NCI-H187 treated with DMSO at 0.1 percent for 48 hours (cell line): ENCODE measurements at regions not wholly inside any gene's neighbourhood (a gene's known extent, or its start where the extent isn't known, plus 50 kb on each side); places are given as distances from the start of the nearest gene placed in this dataset.

Experiments
- DNase-seq: peaks from one replicate; lab custom pipeline; 2025; lab: John Stamatoyannopoulos, UW

DNA sequence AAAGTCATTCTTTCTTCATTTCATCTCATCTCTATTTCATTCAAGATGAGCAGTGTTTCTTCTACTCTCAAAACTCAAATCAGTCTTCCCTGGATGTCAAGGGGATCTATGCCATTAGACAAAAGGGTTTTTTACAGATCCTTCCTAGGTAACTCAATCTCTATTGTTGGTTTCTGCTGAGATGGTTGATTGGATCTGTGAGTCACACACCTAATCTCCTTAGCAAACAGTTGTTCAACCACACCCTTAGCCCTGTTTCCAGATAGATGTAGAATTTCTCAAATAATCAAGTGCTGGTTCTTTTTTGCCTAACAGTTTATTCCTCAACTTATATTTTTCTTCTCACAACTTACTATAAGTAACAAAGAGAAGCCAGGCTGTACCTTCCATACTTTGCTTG lies 200.5 kb downstream of the KDR start:
- DNase-seq, result no peak

DNA sequence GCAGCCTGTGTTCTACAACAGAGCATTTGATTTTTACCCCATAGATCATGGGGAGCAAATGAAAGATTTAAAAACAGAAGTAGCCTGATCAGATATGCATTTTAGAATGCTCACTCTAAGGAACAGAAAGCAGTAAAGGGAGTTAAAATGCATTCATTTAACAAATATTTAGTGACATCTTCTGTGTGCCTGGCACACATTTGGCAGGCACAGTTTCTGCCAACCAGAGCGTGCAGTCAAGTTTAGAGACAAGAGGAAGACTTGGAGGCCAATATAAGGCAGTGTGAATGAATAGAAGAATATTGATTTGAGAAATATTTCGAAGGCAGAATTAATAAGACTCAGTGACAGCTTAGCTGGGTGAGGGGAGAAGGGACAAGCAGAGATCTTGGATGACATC lies 210.1 kb downstream of the KDR start:
- DNase-seq, result no peak

DNA sequence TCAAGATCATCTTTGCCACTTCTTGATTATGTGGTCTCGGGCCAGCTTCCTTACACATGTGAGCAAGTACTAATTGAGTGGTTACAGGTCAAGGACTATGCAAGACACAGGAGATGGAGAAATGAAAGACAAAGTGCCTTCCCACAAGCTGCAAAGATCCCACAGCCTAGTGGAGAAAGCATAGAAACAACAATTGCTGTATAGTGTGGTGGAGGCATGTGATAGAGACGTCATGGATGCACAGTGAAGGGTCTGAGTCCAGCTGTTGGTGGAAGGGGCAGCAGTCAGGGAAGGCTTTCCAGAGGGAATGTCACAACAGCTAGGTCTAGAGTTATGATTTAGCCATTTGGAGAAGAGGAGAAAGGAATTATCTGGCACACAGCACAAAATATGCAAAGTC lies 210.6 kb downstream of the KDR start:
- no peak for DNase-seq

DNA sequence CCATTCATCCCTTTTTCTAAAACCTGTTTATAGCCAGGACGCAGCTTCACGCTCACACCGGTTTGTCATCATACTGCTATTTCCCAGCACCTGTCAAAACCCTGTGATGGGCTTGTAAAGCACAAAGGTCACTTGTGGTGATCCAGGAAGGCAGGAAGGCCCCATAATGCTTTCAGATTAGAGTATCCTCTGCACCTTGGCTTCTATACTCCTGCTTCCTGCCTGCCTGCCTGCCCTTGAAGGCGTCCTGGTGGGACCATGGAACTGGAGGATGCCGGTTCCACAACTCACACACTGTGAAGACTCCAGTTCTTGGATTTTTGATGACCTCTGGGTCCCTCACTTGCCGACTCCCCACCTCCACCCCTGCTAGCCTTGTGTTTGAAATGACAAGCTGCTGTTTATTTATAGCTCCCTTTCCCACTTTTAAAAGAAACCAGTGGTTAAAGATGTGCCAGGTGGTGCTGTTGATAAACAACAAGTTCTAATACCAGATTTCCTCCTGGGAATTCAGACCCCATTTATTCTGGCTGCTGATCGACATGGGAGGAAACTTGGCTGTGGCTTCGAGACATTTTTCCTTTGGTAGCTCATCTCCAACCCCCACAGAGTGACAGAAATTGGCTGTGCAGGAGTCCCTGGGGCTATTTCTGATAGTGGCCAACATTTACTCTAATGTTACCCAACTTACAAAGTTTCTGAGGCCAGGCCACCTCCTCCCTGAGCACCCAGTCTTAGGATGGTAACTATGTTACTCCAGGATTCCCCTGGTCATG lies 211.5 kb downstream of the KDR start:
- DNase-seq, result no peak

DNA sequence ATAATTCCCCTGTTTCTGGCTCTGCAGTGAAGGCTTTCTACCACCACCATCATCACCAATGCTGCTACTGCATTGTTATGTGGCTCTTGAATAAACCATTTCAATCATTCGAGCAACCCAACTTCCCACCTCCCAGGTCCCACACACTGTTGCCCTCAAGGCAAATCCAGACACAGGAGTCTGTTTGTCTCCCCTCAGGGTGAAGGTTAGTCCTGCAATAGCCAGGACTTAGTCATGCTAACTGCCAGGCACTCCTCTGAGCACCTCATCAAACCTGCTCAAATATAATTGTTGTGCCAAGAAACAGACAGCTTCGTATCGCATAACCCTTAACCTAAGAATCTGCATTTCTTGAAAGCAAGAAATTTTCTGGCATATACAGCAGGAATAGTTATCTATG lies 213.2 kb downstream of the KDR start:
- DNase-seq, result no peak

DNA sequence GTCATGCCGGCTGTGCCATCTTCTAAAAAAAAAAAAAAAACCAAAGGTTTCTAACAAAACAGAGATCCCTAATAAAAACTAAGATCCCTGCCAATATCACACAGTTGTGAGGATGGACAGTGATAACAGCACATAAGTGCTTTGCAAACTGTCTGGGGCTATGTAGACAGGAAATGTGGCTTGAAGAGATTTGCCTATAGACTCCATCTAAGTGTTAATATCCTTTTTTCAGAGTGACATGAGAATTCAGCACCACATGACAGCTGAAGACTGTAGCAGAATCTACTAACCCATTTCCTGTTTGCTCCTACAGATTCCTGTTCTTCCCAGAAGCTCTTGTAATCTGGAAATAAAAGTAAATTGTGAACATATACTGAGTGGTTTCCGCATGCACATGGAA lies 215.4 kb downstream of the KDR start:
- DNase-seq, result no peak

DNA sequence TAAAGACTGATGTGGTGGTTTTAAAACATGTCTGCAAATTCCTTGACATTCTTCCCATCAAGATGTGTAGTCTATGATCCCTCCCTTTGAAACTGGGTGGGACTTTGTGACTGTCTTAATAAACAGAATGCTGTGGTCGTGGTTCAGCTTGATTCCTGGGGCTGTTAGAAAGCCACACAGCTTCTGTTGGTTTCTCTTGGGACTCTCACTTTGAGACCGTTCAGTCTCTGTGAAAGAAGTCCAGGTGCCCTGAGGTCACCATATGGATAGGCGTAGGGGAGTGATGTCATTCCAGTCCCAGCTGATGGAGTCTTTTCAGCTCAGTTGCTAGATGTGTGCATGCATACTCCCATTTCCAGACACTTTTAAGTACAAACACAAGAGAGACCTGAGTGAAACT lies 216.6 kb downstream of the KDR start:
- no peak for DNase-seq

DNA sequence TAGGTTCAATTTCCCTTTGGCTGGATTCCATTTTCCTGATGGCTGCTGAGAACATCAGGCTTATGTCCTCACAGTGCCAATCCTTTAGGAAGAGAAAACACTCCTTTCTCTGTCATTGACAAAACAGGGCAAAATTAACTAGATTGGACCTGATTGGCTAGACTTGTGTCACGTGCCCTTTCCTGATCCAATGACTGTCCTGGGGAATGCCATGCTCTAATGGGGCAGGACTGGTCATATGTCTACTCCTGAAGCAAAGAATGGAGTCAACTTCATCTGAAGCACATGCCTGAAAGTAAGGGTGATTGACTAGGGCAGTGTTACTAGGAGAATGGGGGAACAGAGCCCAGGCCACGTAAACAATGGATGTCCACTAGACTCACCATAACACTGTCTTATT lies 220.4 kb downstream of the KDR start:
- DNase-seq, result no peak

DNA sequence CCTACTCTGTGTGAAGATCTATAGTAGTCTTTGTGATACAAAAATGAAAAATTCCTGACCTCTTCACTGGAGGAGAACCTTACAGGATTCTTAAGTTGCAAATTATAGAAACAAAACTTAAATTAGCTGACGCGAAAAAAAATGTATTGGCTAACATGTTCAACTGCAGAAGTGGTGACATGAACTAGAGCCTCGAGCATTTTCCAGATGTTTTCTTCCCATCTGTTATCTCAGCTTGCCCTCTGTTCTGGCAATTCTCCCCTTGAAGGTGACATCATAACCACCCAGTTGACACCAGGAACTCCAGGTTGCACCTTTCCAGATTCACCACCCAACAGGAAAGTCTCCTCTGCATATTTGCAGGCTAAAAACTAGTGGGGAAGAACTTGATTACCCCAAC lies 222.4 kb downstream of the KDR start:
- DNase-seq, result no peak

DNA sequence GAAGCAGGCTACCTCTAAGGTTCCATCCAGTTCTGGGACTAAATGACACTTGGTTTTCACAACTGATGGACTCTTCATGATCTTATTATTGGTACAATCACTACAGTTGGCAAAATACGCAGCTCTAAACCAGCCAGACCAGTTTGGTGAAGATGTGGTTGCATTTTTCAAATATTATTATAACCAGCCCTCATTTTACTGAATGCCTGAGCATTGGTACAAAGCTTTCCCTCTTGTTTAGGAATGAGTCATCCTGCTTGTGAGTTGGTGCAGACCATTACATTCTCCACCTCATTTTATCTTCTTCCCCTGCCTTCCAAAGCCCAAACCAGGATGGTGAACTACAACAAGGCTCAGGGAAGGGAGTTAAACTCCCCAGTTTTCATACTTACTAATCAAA lies 223.1 kb downstream of the KDR start:
- DNase-seq, result no peak

DNA sequence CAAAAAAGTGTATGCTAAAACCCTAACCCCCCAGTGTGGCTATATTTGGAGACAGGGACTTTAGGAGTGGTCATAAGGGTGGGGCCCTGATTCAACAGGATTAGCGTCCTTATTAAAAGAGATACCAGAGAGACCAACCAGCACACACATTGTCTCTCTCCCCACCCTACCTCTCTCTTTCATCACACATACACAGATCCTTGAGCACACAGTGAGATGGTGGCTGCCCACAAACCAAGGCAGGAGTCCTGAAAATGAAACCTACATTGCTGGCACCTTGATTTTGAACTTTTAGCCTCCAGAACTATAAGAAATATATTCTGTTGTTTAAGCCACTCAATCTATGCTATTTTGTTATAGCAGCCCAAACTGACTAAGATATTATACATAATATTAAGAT lies 224.2 kb downstream of the KDR start:
- no peak for DNase-seq

DNA sequence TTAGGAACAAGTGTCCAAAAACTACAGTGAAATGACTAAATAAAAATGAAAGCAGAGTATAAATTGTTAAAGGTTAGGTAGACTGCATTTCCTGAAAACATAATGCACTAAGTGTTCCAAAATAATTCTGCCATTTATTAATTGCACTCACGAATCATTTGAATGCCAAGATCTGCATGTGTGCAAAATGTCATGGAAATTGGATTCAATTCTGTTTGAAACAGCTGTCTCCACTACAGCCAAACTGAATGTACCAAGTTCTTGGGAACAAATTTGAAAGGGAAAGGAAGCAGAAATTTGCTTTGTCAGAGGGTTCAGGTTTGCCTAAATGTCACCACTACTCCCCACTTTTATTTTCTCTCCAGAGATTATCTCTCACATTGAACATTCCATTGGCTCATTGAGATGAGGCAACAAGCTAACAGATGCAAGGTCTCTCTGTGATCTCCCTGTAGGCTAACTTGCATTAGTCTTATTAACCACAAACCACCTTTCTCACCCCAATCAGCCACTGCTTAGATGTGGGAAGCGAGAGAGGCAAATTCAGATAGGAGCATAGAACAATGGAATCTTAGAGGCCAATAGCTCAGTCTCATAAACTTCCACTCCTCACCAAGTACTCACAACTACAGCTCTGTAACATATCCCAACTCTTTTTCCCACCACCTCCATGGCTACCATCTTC lies 226.6 kb downstream of the KDR start:
- no peak for DNase-seq

DNA sequence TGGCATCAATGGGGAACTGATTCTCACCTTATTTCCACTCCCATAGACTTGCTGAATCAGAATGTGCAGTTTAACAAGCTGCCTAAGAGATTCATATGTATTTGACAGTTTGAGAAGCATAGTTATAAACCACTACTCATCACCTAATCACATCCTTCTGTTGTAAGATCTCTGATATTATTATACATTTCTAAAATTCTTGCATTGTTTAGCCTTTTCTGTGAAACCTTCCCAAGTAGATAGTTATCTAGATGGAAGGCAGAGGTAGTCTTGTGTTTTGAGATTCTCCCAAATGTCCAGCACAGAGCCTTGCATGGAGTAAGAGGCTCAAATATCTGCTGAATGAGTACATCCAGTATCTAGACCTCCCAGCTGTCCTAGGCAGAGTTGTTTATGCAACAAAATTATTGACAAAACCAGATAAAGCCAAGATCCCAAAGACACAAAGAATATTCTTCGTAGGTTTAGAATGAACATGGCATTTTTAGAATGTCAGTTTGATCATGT lies 227.3 kb downstream of the KDR start:
- DNase-seq, result no peak

DNA sequence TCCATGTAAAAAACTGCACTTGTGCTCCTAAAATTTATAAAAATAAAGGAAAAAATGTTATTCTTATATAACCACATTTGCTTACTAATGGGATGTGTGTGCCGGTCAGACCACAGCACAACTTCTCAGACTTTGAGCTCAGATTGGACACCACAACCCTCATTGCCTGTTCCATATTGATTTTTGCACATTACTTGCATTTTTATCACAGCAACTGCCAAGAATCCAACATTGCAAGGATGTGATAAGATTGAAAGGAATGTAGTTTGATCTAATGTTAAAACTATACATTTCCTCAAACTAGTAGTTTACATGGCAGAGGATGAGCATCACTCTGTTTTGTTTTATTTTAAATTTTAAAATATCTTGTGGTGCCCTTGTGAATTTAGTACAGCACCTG lies 227.8 kb downstream of the KDR start:
- no peak for DNase-seq

DNA sequence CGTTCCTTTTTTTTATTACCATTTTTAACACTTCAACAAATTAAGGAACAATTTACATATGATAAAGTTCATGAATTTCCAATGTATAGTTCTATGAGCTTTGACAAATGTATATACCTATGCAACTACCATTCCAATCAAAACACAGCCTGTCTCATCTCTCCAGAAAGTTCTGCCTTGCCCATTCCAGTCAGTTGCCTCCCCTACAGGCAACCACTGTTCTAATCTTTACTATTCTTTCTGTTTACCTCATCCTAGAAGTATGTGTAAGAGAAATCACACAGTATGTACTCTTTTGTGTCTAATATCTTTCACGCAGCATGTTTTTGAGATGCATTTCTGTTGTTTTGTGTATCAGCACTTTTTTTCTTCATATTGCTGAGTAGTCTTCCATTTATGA lies 224.9 kb downstream of the KIT start:
- DNase-seq, result no peak

DNA sequence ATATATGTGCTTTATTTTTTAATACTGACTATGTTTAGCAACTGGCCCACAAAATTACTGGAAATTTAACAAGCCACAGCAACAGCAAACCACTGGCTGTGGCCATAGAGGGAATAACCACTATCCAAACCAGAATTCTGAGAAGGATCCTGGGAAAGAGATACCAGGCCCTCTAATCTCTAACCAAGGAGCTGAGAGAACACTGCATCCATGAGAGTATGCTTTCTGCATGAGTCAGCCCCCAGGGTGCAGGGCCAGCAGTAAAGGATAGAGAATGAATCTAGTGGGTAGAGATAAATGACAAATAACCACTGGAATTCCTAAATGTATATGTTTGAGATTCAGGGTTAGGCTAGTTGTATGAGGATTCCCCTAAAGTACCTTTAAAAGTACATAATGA lies 221.8 kb downstream of the KIT start:
- DNase-seq, result no peak

DNA sequence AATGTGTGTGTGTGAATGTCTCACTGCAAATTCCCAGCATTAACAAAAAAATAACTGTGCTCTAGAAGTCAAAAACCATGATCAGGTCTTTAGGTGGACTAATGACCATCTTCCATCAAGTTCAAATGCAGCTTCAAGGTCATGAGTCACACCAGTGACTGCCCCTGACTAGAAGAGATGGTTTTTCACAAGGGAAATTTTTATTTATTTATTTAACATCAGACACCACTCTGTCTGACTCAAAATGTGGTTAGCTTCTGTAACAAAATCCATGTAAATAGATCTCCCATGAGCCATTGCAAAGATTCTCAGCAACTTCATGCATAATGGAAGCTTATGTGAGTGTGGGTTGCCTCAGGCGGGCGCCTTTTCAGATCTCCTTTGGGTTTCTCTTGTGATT lies 219.2 kb downstream of the KIT start:
- no peak for DNase-seq

DNA sequence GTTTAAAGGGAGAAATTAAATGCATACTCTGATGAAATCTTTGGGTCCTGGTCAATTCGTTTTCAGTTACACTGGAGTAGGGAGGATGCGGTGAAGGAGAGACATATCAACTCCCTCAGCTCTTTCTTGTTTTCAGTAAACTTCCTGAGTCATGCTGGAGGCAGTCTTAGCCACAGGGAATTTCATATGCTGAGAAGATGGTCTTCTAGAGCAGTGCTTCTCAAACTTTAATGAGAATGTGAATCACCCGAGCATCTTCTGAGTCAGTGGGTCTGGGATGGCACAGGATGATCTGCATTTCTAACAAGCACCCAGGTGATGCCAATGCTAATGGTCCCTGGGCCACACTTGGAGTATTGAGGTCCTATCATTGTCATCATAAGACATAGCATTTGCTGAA lies 214.5 kb downstream of the KIT start:
- no peak for DNase-seq

DNA sequence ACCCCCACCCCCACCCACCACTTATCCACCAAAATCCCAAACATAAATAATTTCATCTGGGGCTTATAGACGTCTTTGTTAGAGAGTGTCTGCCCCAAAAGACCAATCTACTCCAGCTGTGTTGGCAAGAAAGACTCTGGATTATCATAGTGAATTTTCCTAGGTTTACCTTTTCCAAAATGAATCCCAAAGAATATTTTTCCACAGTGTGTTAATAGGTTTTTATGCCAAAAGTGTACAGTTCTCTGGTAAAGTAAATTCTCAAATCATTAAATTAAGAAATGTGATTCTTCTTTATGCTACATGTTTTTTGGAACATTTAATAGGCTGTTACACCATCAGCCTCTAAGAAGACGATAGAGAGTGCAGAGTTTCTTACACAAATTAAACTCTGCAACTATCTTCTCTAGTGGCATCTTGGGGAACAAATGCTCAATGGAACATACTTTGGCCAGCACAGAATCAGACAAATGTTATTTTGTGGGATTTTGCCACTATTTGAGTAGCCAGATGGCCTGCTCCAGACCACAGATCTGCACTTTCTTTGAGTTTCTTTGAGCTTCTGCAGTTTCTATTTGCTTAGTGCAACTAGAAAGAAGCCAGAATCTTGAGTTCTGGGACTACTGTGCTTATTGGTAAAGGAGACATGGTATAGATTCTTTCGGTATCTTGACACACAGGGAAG lies 206.0 kb downstream of the KIT start:
- DNase-seq, result no peak

DNA sequence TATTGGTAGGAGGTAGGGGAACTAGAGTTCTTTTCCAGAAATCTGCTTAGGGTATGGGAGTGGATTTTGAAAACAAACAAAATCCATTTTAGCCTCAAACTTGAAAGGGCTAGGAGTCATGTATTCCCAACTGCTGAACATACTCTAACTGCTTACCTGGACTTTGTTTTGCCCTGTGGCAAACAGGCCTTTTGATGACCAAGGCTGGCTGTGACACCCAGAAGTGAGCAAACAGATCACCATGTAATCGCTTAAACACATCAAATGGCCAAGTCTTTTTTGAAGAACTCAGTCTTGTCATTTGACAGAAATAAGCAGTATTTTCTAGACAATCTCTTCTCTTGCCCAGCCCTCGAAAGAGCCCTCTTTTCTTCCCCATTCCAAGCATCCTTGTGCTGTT lies 203.4 kb downstream of the KIT start:
- DNase-seq, result no peak

DNA sequence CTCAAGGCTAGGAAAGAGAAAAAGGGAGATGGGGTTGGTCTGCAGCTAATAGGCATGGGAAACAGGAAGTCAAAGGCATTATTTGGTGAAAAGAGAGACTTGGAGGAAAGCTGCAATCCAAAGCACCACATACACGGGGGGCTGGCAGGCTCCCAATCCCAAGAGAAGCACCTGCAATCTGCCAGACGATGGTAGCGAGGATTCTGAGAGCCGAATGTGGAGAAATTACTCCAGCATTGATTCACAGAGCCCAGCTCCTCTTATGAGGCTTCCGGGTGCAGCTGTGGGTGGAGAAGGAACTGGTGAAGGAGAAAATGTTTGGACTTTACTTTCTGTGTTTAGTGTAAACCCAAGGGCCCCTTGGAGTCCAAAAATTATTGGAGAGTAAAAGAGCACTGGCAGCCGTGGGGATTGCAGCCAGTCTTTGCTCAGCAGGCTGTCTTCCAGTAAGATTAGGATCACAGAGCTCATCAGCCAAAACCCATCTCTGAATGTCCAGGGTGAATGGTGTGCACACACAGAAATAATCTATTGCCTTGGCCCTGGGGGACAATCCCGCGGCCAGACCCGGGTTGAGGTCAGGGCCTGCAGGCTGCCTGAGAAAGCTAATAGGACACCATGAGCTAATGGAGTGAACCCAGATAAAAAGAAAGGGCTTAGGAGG lies 197.6 kb downstream of the KIT start:
- DNase-seq, result no peak

DNA sequence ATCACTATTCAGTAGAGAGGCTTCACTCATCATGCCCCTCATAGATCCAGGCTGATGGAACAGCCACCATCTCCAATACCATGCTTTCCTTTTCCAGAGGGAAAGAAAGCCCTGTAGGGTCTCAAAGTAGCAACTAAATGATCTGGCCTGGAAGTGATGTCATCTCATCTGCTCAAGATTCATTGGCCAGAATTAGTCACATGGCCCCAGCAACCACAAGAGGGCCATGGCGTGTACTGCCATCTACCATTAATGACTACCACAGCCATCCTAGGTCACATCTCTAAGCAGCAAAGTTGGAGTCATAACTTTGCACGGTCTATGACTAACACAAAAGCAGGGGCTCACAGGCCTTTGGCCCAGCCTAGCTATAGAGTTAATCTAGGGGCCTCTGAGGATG lies 194.8 kb downstream of the KIT start:
- DNase-seq, result no peak

DNA sequence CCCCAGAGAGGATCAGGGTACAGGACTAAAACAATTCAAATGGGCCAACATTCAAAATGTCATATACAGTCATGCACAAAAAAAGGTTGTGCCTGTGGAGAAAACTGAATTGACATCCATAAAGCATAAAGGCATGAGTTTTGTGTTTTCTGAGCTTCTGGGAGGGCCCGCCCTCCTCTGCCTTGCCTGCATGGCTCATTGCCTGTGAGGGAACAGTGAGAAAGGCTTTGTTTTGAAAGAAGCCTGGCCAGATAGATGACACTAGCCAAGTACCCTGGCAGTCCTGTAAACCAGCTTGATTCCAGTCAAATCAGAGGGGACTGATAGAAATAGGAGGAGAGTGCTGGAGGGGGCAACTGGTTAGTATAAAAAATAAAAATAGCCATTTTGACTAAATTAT lies 194.3 kb downstream of the KIT start:
- DNase-seq, result no peak
